Globus pallidus (tissue), 1 donor: ENCODE measurements at regions not wholly inside any gene's neighbourhood (a gene's known extent, or its start where the extent isn't known, plus 50 kb on each side); places are given as distances from the start of the nearest gene placed in this dataset.

Experiments
- DNase-seq: peaks from one replicate; pipeline ENCODE4 v3.0.0-alpha.2; 2015; ENCODE audit warnings: low spot score

GRCh38 chr2:143953451-143954030, 566.4 kb downstream of the ZEB2 start:
- DNase-seq = no peak

DNA sequence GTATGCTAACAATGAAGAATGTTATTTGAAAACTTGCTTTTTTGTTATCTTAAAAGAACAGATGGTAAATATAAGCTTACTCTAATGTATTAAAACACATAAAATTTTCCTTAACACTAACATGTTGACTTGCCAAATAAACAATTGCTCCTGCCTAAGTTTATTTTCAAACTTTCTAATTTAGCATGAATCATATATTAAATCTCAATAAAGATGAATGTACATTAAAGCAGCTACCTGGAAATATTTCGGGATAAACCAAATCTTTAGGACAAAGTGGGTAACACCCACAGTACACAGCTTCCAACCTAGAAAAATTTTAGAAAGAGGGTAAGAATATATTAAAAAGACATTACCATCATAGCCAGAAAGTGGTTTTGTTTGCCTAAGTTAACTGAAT, 567.4 kb downstream of the ZEB2 start:
- no peak for DNase-seq

GRCh38 chr2:143950704-143951103, 569.2 kb downstream of the ZEB2 start:
- no peak for DNase-seq

GRCh38 chr2:143949121-143949848, 570.6 kb downstream of the ZEB2 start:
- DNase-seq = no peak

GRCh38 chr2:143948710-143949109, 571.2 kb downstream of the ZEB2 start:
- no peak for DNase-seq

GRCh38 chr2:143946436-143947391, 573.2 kb downstream of the ZEB2 start:
- no peak for DNase-seq

GRCh38 chr2:143942486-143942885, 577.4 kb downstream of the ZEB2 start:
- DNase-seq = no peak

GRCh38 chr2:143940720-143941119, 579.2 kb downstream of the ZEB2 start:
- DNase-seq = no peak

- DNase-seq = no peak
Measured at GRCh38 chr2:143939626-143940330, 580.1 kb downstream of the ZEB2 start.

DNA sequence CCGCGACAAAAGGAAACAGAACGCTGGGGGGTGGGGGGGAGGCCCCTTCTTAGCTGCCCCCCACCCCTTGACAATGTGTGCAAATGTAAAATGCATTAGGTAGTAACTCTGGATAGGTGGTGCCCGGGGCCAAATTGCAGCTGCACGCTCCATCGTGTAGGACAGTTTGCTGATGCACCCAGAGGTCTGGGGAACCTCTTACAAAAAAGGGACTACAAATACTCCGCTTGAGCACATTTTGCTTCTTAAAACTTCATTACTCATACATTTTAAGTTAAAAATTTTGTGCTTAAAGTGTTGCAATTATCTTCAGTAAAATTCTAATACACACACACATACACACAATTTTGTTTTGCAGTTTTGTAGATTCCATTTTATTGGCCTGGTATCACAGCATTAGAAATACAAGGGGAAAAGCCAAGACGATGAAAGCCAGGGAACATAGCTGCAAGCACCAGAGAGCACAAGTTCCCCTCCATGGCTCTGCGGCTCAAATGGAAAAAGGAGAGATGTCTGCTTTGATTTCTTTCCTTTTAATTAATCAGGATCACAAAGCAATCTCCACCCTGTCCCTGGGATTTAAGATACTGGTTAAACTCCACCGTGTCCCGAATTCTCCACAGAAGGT, 582.1 kb downstream of the ZEB2 start:
- no peak for DNase-seq

- no peak for DNase-seq
Measured at GRCh38 chr2:143936848-143937722, 582.8 kb downstream of the ZEB2 start.

DNA sequence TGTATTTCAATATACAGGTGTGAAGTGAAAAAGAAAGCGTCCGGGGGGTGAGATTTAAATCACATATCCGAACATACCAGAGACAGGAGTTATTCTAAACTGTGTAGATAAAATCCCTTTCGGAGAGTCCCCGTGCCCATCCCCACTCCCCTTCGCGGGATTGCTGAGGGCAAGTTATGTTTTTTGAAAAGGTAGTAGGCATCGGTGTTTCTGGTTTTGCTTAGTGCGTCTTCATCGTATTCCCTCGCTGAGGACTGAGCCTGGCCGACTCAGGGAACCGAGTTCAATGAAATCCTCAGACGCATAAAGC, 583.4 kb downstream of the ZEB2 start:
- DNase-seq = no peak

GRCh38 chr2:143935482-143935752, 584.5 kb downstream of the ZEB2 start:
- no peak for DNase-seq

DNA sequence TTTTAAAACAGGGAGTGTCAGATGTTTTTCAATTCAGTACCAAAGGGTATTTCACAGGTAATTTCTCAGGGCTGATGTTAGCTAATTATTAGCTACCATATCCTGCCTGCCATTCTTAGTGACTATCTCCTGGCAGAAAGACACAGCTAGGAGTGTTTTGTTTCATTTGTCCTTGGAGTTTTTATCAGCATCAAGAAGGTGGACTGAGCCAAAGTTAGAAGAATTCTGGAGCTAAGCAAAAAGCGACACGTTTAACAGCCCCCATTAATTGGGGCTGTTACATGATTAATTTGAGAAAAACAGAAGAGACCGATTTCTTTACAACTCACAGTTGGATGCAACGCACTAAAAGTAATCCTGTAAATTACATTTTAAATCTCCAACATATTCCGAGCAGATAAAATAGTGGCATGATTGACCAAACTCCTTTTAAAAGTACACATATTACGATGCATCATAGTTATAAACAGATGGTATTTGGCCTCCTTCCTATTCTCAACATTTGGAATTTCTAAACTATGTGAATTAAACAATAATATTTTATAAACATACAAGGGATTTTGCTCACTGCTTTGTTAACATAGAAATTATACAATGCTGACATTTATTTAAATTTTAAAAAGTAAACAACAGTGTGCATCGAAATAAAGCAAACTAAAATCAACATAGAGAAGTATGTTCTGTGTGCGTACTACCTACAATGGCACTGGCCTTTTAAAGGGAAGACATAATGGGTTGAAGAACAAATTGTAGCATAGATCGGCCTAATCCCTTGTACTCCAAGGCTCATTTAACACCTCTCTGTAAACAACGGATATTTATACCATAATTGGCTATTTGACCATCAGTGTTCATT, 585.1 kb downstream of the ZEB2 start:
- no peak for DNase-seq

GRCh38 chr2:143933946-143934569, 585.9 kb downstream of the ZEB2 start:
- no peak for DNase-seq

GRCh38 chr2:143930891-143931290, 589.0 kb downstream of the ZEB2 start:
- no peak for DNase-seq

GRCh38 chr2:143928613-143929012, 591.3 kb downstream of the ZEB2 start:
- no peak for DNase-seq

DNA sequence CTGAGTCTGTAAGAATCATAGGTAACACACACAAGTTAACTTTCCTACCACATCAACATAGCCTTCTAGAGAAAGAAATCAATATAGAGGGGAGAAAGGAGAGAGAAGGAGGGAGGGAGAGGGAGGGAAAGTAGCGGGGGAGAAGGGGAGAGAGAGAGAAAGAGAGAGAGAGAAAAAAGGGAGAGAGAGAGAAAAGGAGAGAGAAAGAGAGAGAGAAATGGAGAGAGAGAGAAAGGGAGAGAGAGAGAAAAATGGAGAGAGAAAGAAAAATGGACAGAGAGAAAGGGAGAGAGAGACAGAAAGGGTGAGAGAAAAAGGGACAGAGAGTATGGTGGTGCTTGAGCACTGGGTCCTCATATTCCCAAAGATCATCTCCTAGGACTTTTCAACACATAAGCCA, 591.7 kb downstream of the ZEB2 start:
- no peak for DNase-seq

- no peak for DNase-seq
Measured at GRCh38 chr2:143926736-143927135, 593.2 kb downstream of the ZEB2 start.
